CD14-positive monocyte (primary cell): ENCODE measurements at regions not wholly inside any gene's neighbourhood (a gene's known extent, or its start where the extent isn't known, plus 50 kb on each side); places are given as distances from the start of the nearest gene placed in this dataset.

Source experiments
- DNase-seq, 3 donors: peaks; one replicate each; pipeline ENCODE4 v3.0.0-alpha.2; 2011 to 2022
- H2AFZ ChIP-seq: 2 replicates; pipeline ENCODE4 v1.6.0; 2012; ENCODE audit warnings: mild to moderate bottlenecking, low read depth, low read length, inconsistent platforms; ENCODE audit not compliant: insufficient read depth, poor library complexity, severe bottlenecking
- H3K27ac ChIP-seq, 2 donors: 1 replicate in 1 of 2; 2 replicates in 1 of 2; pipeline ENCODE4 v1.5.1; 2012 to 2013; ENCODE audit warnings: low read length in 2 of 2, control low read depth in 1 of 2, inconsistent platforms in 1 of 2, low read depth in 1 of 2, mild to moderate bottlenecking in 1 of 2
- H3K27me3 ChIP-seq, 2 donors: one replicate each; pipeline versions ENCODE4 v1.6.0 to v1.6.1; 2011 to 2013; ENCODE audit warnings: low read length in 2 of 2; ENCODE audit not compliant: control insufficient read depth in 2 of 2, insufficient read depth in 2 of 2
- H3K36me3 ChIP-seq, 2 donors: replicated peaks in 1 of 2; 1 replicate in 1 of 2; 2 replicates in 1 of 2; pipeline versions ENCODE4 v1.5.1 to v1.6.1; 2012 to 2013; ENCODE audit warnings: low read length in 2 of 2, control low read depth in 1 of 2, inconsistent platforms in 1 of 2, mild to moderate bottlenecking in 1 of 2; ENCODE audit not compliant: insufficient read depth in 2 of 2, control insufficient read depth in 1 of 2
- H3K4me1 ChIP-seq, 2 donors: 1 replicate in 1 of 2; 2 replicates in 1 of 2; pipeline versions ENCODE4 v1.5.1 to v1.6.1; 2012 to 2013; ENCODE audit warnings: low read length in 2 of 2, control low read depth in 1 of 2, inconsistent platforms in 1 of 2, mild to moderate bottlenecking in 1 of 2, moderate library complexity in 1 of 2; ENCODE audit not compliant: insufficient read depth in 2 of 2, control insufficient read depth in 1 of 2
- H3K4me2 ChIP-seq: replicated peaks from 2 replicates; pipeline ENCODE3; 2012; ENCODE audit warnings: low read length, moderate library complexity, mild to moderate bottlenecking; ENCODE audit not compliant: poor library complexity, severe bottlenecking; ENCODE audit errors: extremely low read depth
- H3K4me3 ChIP-seq, 3 experiments: fragments of 200-600 bp in 1 of 3; sonication (generic) in 1 of 3; replicated peaks in 1 of 3; 1 replicate in 2 of 3; 2 replicates in 1 of 3; pipeline ENCODE4 v1.5.1; 2011 to 2013; ENCODE audit warnings: low read length in 3 of 3, mild to moderate bottlenecking in 3 of 3, control low read depth in 2 of 3, low read depth in 2 of 3, inconsistent platforms in 1 of 3, moderate library complexity in 1 of 3
- H3K79me2 ChIP-seq: 2 replicates; pipeline ENCODE4 v1.6.0; 2012; ENCODE audit warnings: mild to moderate bottlenecking, control low read depth, inconsistent platforms, low read length, moderate library complexity; ENCODE audit not compliant: insufficient read depth
- H3K9ac ChIP-seq: 2 replicates; pipeline ENCODE4 v1.6.0; 2017; ENCODE audit warnings: low read length, mild to moderate bottlenecking; ENCODE audit not compliant: insufficient read depth, poor library complexity, severe bottlenecking
- H3K9me3 ChIP-seq, 2 donors: replicated peaks in 1 of 2; 1 replicate in 1 of 2; 2 replicates in 1 of 2; pipeline versions ENCODE4 v1.5.1 to v1.6.1; 2012 to 2013; ENCODE audit warnings: low read length in 2 of 2, control low read depth in 1 of 2; ENCODE audit not compliant: control insufficient read depth in 1 of 2, insufficient read depth in 1 of 2
- H4K20me1 ChIP-seq: 2 replicates; pipeline ENCODE4 v1.6.0; 2012; ENCODE audit warnings: mild to moderate bottlenecking, low read length, control low read depth, moderate library complexity; ENCODE audit not compliant: insufficient read depth
- H3K27ac Mint-ChIP-seq, 7 donors: one replicate each; pipeline ENCODE4 v1.8.0; 2020; ENCODE audit warnings: mild to moderate bottlenecking in 7 of 7, mixed read lengths in 7 of 7, moderate library complexity in 6 of 7, inconsistent platforms in 2 of 7
- H3K27me3 Mint-ChIP-seq, 3 donors: one replicate each; pipeline ENCODE4 v1.8.0; 2021 to 2022; ENCODE audit warnings: low read depth in 3 of 3, mild to moderate bottlenecking in 3 of 3, mixed read lengths in 3 of 3, moderate library complexity in 3 of 3, inconsistent platforms in 1 of 3
- H3K36me3 Mint-ChIP-seq, 2 donors: one replicate each; pipeline ENCODE4 v1.8.0; 2020; ENCODE audit warnings: mixed read lengths in 2 of 2, inconsistent platforms in 1 of 2, mild to moderate bottlenecking in 1 of 2
- H3K4me1 Mint-ChIP-seq: one replicate; pipeline ENCODE4 v1.8.0; 2020; ENCODE audit warnings: mild to moderate bottlenecking, mixed read lengths
- H3K4me3 Mint-ChIP-seq, 2 donors: one replicate each; pipeline ENCODE4 v1.8.0; 2020; ENCODE audit warnings: mild to moderate bottlenecking in 2 of 2, mixed read lengths in 2 of 2, moderate library complexity in 1 of 2
- H3K9me3 Mint-ChIP-seq, 7 donors: one replicate each; pipeline ENCODE4 v1.8.0; 2020 to 2022; ENCODE audit warnings: mixed read lengths in 7 of 7, mild to moderate bottlenecking in 6 of 7, moderate library complexity in 6 of 7, inconsistent platforms in 2 of 7
- WGBS: methylation state at CpG from one replicate; pipeline ENCODE4 v1.1.5; 2013; ENCODE audit warnings: missing lambda C conversion rate; ENCODE audit not compliant: insufficient coverage; 5-methylcytosine and 5-hydroxymethylcytosine counted together
- intact Hi-C, 2 donors: fragments of 100-400 bp; cut with micrococcal nuclease; formaldehyde crosslinking; loops; one replicate each; pipeline versions ENCODE4 v1.15.0 to v1.15.1; 2023
- TF ChIP-seq, protein P1 (sequence below): fragments of 200-600 bp; IDR thresholded peaks from one replicate; pipeline ENCODE4 v1.8.0; 2022; ENCODE audit warnings: antibody characterized with exemption, mild to moderate bottlenecking

DNA sequence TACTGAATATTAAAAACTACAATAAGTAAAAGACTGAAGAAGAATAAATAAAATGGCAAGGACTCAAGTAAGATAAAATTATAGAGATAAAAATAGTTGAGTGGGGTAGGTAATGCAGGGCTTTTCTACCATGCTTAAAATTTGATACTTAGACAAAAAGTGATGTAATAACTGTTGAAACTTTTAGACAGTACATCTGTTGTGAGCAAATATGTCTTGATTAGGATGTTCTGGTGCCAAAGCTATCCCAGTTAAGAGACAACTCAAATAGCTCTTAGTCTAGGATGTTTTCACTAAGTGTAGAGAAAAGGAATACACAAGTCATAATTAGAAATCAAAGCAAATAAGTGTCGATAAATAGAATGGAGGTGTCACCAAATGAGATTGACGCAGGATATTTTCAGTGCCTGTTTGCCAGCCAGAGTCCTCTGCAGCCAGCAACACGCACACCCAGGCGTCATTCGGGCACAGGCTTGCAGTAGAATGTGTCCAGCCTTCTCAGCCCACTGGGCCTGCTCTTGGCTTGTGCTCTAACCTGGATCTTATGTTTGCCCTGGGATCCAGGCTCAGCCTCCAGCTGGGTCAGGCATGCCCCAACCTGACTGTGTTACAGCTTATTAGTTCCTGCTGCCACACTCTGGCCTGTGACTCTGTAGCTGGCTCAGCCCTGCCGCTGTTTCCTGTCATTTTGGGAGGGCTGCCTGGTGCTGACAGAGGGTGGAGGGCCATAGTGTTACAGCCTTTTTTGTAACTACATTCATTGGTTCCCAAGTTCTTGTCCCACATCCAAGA, 766.2 kb downstream of the PCDH17 start:
- Histone ChIP-seq H3K36me3 (no peaks in the 10 kb centered on the region), H3K9me3 (peaks cover 9 to 10% of the 10 kb centered on the region in 2 donors), H4K20me1 (no peaks in the 10 kb centered on the region), H3K4me1 (no peaks in the 10 kb centered on the region), H2AFZ (no peak overlapping the region), H3K27me3 (no peaks in the 10 kb centered on the region), H3K79me2 (no peaks in the 10 kb centered on the region), H3K27ac (no peak overlapping the region), H3K4me2 (no peak overlapping the region), H3K4me3 (no peak overlapping the region), H3K9ac (no peak overlapping the region)
- TF ChIP-seq, protein P1, sequence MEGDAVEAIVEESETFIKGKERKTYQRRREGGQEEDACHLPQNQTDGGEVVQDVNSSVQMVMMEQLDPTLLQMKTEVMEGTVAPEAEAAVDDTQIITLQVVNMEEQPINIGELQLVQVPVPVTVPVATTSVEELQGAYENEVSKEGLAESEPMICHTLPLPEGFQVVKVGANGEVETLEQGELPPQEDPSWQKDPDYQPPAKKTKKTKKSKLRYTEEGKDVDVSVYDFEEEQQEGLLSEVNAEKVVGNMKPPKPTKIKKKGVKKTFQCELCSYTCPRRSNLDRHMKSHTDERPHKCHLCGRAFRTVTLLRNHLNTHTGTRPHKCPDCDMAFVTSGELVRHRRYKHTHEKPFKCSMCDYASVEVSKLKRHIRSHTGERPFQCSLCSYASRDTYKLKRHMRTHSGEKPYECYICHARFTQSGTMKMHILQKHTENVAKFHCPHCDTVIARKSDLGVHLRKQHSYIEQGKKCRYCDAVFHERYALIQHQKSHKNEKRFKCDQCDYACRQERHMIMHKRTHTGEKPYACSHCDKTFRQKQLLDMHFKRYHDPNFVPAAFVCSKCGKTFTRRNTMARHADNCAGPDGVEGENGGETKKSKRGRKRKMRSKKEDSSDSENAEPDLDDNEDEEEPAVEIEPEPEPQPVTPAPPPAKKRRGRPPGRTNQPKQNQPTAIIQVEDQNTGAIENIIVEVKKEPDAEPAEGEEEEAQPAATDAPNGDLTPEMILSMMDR: no peak
- DNase-seq: no peak
- Mint-ChIP-seq H3K36me3 (no peaks in the 10 kb centered on the region), H3K27ac (no peak overlapping the region), H3K4me1 (no peaks in the 10 kb centered on the region), H3K4me3 (no peak overlapping the region), H3K27me3 (no peaks in the 10 kb centered on the region), H3K9me3 (peaks cover 0 to 12% (median 5%) of the 10 kb centered on the region in 7 donors)
- 94% methylated on average over 5 of the region's 6 CpGs for WGBS
- intact Hi-C loops: no loop called here

- Histone ChIP-seq H3K4me3 (no peak overlapping the region), H2AFZ (no peak overlapping the region), H4K20me1 (no peaks in the 10 kb centered on the region), H3K36me3 (no peaks in the 10 kb centered on the region), H3K27ac (no peak overlapping the region), H3K4me2 (no peak overlapping the region), H3K4me1 (no peaks in the 10 kb centered on the region), H3K9me3 (peaks cover 9 to 10% of the 10 kb centered on the region in 2 donors), H3K79me2 (no peaks in the 10 kb centered on the region), H3K9ac (no peak overlapping the region), H3K27me3 (no peaks in the 10 kb centered on the region)
- Mint-ChIP-seq H3K36me3 (no peaks in the 10 kb centered on the region), H3K27me3 (no peaks in the 10 kb centered on the region), H3K4me1 (no peaks in the 10 kb centered on the region), H3K27ac (no peak overlapping the region), H3K4me3 (no peak overlapping the region), H3K9me3 (peaks cover 0 to 14% (median 6%) of the 10 kb centered on the region in 7 donors)
- intact Hi-C loops: no loop called here
- no peak for DNase-seq
- TF ChIP-seq, protein P1: no peak
Observed at GRCh38 chr13:58399263-58399662, 767.7 kb downstream of the PCDH17 start.
